ENCODE measurements at regions not wholly inside any gene's neighbourhood (a gene's known extent, or its start where the extent isn't known, plus 50 kb on each side); places are given as distances from the start of the nearest gene placed in this dataset.

GRCh38 chr3:137205394-137206045 is 247.7 kb downstream of the IL20RB start:
- TF ChIP-seq POLR2A (IDR thresholded peaks at IDR 0.05; ENCODE audit: low read depth, low read length), result no peak
- no peak for TF ChIP-seq MAFK (IDR thresholded peaks at IDR 0.05; ENCODE audit: low read depth, low read length)
- no peak for TF ChIP-seq SMC3 (IDR thresholded peaks at IDR 0.05; ENCODE audit: low read depth, low read length)
- TF ChIP-seq CTCF (conservative IDR thresholded peaks at IDR 0.05; ENCODE audit: low read depth, low read length), result no peak
- no peak for TF ChIP-seq FOS (IDR thresholded peaks at IDR 0.05; ENCODE audit: low read depth, low read length)
- TF ChIP-seq USF2 (IDR thresholded peaks at IDR 0.05; ENCODE audit: low read depth, low read length), result no peak
- TF ChIP-seq MXI1 (IDR thresholded peaks at IDR 0.05; ENCODE audit: borderline replicate concordance, low read depth, low read length), result no peak
- TF ChIP-seq RCOR1 (IDR thresholded peaks at IDR 0.05; ENCODE audit: insufficient replicate concordance, low read length), result no peak
- no peak for TF ChIP-seq RFX5 (IDR thresholded peaks at IDR 0.05; ENCODE audit: low read depth, low read length)
- TF ChIP-seq RAD21 (IDR thresholded peaks at IDR 0.05; ENCODE audit: low read length), result no peak
- TF ChIP-seq CEBPB (IDR thresholded peaks at IDR 0.05; ENCODE audit: low read depth, low read length), result no peak
- TF ChIP-seq CHD1 (IDR thresholded peaks at IDR 0.05; ENCODE audit: low read depth, low read length), result no peak
